ENCODE measurements at regions not wholly inside any gene's neighbourhood (a gene's known extent, or its start where the extent isn't known, plus 50 kb on each side); places are given as distances from the start of the nearest gene placed in this dataset.

- peaks cover 3% of the 10 kb centered on the region; the same call in 1 of the 2 replicates for H3K9me3 Mint-ChIP-seq
- H3K4me1 Mint-ChIP-seq: peaks cover 13% of the 10 kb centered on the region
- no peaks in the 10 kb centered on the region for H3K36me3 Mint-ChIP-seq
- ChIA-PET POLR2A (no interaction called here), CTCF (no interaction called here)
- H3K27me3 Mint-ChIP-seq (ENCODE audit: low read depth): no peaks in the 10 kb centered on the region
- no peak overlapping the region for H3K4me3 Mint-ChIP-seq
- DNase-seq (ENCODE audit: low spot score) (no peak), ATAC-seq (no peak)
- TF ChIP-seq GABPB1 (CRISPR knock-in tag; IDR thresholded peaks at IDR 0.05) (peak; percentile 49; the same call in 1 of the 2 replicates), KAT7 (CRISPR knock-in tag; IDR thresholded peaks at IDR 0.05; ENCODE audit: borderline replicate concordance) (no peak)
- no peak overlapping the region for H3K27ac Mint-ChIP-seq
Observed at GRCh38 chr5:67971223-67971830, 244.2 kb upstream of the PIK3R1 start.

- POLR2A ChIA-PET: no interaction called here
- CTCF ChIA-PET: no interaction called here
- Mint-ChIP-seq H3K4me3 (no peak overlapping the region), H3K9me3 (peaks cover 12% of the 10 kb centered on the region), H3K4me1 (peaks cover 19% of the 10 kb centered on the region), H3K27me3 (ENCODE audit: low read depth) (no peaks in the 10 kb centered on the region), H3K27ac (no peak overlapping the region), H3K36me3 (peaks cover 3% of the 10 kb centered on the region; the same call in 1 of the 2 replicates)
- DNase-seq (ENCODE audit: low spot score): no peak
- ATAC-seq: no peak
- TF ChIP-seq TP53 (CRISPR knock-in tag; IDR thresholded peaks at IDR 0.05) (no peak), ZNF232 (CRISPR knock-in tag; IDR thresholded peaks at IDR 0.05) (no peak), ZNF263 (CRISPR knock-in tag; IDR thresholded peaks at IDR 0.05; ENCODE audit: low read depth) (no peak), RORB (CRISPR knock-in tag; IDR thresholded peaks at IDR 0.05) (no peak), ZSCAN18 (CRISPR knock-in tag; IDR thresholded peaks at IDR 0.05) (no peak), USF2 (CRISPR knock-in tag; IDR thresholded peaks at IDR 0.05) (no peak), IRF2 (CRISPR knock-in tag; IDR thresholded peaks at IDR 0.05; ENCODE audit: borderline replicate concordance, low read depth) (no peak), MXD4 (CRISPR knock-in tag; IDR thresholded peaks at IDR 0.05; ENCODE audit: borderline replicate concordance) (no peak), PREB (CRISPR knock-in tag; IDR thresholded peaks at IDR 0.05; ENCODE audit: borderline replicate concordance) (no peak), ELF4 (CRISPR knock-in tag; IDR thresholded peaks at IDR 0.05; ENCODE audit: low read depth) (no peak), SMAD3 (CRISPR knock-in tag; IDR thresholded peaks at IDR 0.05; ENCODE audit: borderline replicate concordance) (no peak), HMGXB4 (CRISPR knock-in tag; IDR thresholded peaks at IDR 0.05) (no peak), FOXJ3 (CRISPR knock-in tag; IDR thresholded peaks at IDR 0.05; ENCODE audit: borderline replicate concordance) (no peak), EMX1 (CRISPR knock-in tag; IDR thresholded peaks at IDR 0.05) (no peak), ATF2 (CRISPR knock-in tag; IDR thresholded peaks at IDR 0.05; ENCODE audit: borderline replicate concordance, low read depth) (no peak)
- TF ChIP-seq, protein P1, sequence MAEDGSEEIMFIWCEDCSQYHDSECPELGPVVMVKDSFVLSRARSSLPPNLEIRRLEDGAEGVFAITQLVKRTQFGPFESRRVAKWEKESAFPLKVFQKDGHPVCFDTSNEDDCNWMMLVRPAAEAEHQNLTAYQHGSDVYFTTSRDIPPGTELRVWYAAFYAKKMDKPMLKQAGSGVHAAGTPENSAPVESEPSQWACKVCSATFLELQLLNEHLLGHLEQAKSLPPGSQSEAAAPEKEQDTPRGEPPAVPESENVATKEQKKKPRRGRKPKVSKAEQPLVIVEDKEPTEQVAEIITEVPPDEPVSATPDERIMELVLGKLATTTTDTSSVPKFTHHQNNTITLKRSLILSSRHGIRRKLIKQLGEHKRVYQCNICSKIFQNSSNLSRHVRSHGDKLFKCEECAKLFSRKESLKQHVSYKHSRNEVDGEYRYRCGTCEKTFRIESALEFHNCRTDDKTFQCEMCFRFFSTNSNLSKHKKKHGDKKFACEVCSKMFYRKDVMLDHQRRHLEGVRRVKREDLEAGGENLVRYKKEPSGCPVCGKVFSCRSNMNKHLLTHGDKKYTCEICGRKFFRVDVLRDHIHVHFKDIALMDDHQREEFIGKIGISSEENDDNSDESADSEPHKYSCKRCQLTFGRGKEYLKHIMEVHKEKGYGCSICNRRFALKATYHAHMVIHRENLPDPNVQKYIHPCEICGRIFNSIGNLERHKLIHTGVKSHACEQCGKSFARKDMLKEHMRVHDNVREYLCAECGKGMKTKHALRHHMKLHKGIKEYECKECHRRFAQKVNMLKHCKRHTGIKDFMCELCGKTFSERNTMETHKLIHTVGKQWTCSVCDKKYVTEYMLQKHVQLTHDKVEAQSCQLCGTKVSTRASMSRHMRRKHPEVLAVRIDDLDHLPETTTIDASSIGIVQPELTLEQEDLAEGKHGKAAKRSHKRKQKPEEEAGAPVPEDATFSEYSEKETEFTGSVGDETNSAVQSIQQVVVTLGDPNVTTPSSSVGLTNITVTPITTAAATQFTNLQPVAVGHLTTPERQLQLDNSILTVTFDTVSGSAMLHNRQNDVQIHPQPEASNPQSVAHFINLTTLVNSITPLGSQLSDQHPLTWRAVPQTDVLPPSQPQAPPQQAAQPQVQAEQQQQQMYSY (CRISPR knock-in tag; IDR thresholded peaks at IDR 0.05): no peak
Observed at GRCh38 chr5:67969631-67970030, 245.9 kb upstream of the PIK3R1 start.

Measured in WTC11 (cell line).